GM12864 (cell line): ENCODE measurements at regions not wholly inside any gene's neighbourhood (a gene's known extent, or its start where the extent isn't known, plus 50 kb on each side); places are given as distances from the start of the nearest gene placed in this dataset.
"Not testable (repeated sequence)": the region's sequence is repeated elsewhere in the genome, so short reads cannot be mapped to it uniquely, and the experiment has no call there.

Experiments
- DNase-seq: peaks from one replicate; pipeline ENCODE4 v3.0.0-alpha.2; 2011; ENCODE audit warnings: low read depth
- H3K4me3 ChIP-seq: 2 replicates; pipeline ENCODE4 v1.5.1; 2011; ENCODE audit warnings: mild to moderate bottlenecking, low read depth, low read length, control low read depth
- TF ChIP-seq, protein P1 (sequence below): IDR thresholded peaks from 2 replicates; pipeline ENCODE4 v1.5.1; 2011; ENCODE audit warnings: low read depth, mild to moderate bottlenecking, moderate library complexity, low read length, control low read depth, inconsistent platforms; ENCODE audit errors: missing control alignments

DNA sequence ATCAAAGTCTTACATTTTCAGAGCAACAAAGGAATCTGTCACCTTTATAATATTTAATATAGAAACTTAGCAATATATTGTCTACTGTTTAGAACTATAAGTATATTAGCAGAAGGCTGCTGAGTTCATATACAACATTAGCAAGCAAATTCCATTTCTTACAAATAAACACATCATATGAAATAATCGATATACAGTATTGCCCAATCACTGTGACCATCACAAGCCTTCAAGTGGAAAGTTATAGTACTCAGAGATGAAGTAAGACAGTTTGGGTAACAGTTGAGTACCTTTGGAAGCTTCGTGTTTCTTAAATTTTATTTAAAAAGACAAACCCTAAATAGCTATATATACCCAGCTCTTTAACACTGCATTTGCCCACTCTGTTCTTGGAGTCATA, 135.2 kb upstream of the IRX1 start:
- TF ChIP-seq, protein P1, sequence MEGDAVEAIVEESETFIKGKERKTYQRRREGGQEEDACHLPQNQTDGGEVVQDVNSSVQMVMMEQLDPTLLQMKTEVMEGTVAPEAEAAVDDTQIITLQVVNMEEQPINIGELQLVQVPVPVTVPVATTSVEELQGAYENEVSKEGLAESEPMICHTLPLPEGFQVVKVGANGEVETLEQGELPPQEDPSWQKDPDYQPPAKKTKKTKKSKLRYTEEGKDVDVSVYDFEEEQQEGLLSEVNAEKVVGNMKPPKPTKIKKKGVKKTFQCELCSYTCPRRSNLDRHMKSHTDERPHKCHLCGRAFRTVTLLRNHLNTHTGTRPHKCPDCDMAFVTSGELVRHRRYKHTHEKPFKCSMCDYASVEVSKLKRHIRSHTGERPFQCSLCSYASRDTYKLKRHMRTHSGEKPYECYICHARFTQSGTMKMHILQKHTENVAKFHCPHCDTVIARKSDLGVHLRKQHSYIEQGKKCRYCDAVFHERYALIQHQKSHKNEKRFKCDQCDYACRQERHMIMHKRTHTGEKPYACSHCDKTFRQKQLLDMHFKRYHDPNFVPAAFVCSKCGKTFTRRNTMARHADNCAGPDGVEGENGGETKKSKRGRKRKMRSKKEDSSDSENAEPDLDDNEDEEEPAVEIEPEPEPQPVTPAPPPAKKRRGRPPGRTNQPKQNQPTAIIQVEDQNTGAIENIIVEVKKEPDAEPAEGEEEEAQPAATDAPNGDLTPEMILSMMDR = no peak
- no peak for DNase-seq
- no peak overlapping the region for H3K4me3 ChIP-seq

DNA sequence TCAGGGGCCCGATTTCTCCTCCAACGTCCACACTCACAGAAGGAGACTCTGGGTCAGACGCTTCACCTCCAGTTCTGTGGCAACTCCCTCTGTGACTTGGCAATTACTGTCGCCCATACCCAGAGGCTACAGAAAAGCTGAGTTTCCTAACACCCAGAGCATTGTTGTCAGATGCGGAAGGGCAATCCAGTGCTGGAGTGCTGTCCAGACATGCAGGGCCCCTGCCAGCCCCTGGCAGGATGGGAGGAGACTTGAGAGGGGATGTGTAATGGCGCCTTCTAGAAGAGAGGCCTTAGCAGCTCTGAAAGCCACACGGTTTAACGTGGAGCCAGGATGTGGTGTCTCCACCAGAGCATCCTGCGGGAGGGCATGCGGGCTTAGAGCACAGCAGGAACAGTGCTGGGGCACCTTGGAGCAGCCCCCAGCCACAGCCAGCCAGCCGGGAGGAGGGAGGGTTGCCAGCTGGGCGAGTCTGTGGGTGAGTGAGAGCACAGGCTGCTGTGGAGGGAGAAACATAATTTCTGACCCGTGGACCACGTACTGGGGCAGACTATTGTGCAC, 139.4 kb upstream of the IRX1 start:
- no peak for DNase-seq
- H3K4me3 ChIP-seq = no peak overlapping the region
- TF ChIP-seq, protein P1 = no peak

DNA sequence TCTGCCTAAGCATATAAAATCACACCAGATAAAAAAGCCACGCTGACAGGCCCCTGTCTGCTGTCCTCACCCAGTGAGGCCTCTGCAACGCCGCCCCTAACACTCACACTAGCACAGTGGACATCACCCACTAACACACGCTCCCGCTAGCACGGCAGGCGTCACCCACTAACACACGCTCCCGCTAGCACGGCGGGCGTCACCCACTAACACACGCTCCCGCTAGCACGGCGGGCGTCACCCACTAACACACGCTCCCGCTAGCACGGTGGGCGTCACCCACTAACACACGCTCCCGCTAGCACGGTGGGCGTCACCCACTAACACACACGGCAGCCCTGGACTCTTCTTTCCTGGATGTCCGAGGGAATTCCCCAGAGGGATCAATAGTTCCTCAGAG, 141.6 kb upstream of the IRX1 start:
- not testable (repeated sequence) for H3K4me3 ChIP-seq, DNase-seq

DNA sequence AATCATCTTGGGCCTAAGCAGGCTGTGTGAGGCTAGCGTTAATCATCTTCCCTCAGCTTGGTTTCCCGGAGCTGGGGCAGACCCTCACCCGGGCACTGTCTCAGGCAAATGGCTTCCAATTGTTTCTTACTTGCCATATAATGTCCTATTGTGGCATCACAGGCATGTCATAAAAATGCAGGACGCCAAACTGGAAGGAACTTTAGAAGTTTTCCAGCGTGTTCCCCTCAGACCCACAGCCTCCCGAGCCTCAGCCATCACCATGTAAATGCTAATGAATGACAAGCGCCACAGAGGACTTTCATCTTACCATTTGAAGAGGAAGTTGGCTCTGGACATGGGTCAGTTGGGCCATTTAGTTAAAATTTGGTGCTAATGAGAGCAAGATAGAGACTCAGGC, 143.0 kb upstream of the IRX1 start:
- TF ChIP-seq, protein P1 = no peak
- H3K4me3 ChIP-seq = no peak overlapping the region
- DNase-seq = no peak

DNA sequence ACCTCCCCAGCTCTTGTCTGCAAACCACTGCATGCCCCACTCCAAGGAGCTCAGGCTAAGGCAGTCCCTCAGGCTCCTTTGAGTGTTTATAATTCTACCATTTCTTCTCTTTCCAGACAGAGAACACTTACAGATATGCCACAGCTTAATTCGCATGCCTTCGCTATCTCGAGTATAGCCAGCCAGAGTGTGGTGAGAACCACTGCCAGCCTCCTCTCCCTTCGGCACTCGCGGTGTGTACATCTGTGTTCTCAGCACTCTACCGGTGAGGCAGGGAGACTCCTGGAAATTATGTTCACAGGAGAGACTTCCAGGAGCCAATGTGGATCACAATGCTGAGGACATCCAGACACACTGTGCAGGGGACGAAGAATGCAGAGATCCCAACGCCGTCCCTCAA, 143.7 kb upstream of the IRX1 start:
- TF ChIP-seq, protein P1 = no peak
- H3K4me3 ChIP-seq = no peak overlapping the region
- no peak for DNase-seq

DNA sequence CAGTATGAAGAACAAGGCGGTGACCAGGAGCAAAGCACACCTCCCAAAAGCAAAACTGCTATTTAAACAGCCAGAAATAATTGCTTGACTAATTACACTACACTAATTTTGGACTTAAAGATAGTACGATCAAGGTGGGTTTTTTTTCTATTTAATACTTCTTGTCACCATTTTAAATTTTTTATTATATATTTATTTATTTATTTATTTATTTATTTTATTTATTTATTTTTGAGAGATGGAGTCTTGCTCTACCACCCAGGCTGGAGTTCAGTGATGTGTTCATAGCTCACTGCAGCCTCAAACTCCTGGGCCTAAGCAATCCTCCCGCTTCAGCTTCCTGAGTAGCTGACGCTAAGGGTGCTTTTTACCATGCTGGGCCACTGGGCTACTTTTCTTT, 146.2 kb upstream of the IRX1 start:
- TF ChIP-seq, protein P1 = no peak
- DNase-seq = no peak

DNA sequence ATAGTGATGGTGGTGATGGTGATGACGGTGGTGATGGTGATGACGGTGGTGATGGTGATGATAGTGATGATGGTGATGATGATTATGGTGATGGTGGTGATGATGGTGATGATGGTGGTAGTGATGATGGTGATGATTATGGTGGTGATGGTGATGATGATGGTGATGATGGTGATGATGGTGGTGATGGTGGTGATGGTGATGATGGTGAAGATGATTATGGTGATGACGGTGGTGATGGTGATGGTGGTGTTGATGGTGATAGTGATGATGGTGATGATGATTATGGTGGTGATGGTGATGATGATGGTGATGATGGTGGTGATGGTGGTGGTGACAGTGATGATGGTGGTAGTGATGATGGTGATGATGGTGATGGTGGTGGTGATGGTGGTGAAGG, 149.2 kb upstream of the IRX1 start:
- H3K4me3 ChIP-seq = no peak overlapping the region
- TF ChIP-seq, protein P1 = no peak
- DNase-seq = no peak

More for the DNA sequence above, 146.2 kb upstream of the IRX1 start:
- H3K4me3 ChIP-seq = no peak overlapping the region

DNA sequence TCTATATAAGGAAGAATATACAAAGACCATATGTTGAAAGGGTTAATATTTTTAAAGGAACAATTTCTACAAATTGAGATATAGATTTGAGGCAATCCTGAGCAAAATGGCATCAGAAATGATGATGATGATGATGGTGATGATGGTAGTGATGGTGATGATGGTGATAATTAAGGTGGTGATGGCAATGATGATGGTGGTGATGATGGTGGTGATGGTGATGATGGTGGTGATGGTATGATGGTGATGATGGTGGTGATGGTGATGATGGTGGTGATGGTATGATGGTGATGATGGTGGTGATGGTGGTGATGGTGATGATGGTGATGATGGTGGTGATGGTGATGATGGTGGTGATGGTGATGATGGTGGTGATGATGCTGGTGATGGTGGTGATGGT, 150.1 kb upstream of the IRX1 start:
- H3K4me3 ChIP-seq = not testable (repeated sequence)

More for the DNA sequence above, 150.1 kb upstream of the IRX1 start:
- not testable (repeated sequence) for DNase-seq
